Left ventricle myocardium inferior (tissue), 1 donor: ENCODE measurements at regions not wholly inside any gene's neighbourhood (a gene's known extent, or its start where the extent isn't known, plus 50 kb on each side); places are given as distances from the start of the nearest gene placed in this dataset.

Experiments used
- DNase-seq: peaks from one replicate; pipeline ENCODE4 v3.0.0-alpha.2; 2020
- H3K27ac ChIP-seq: fragments of 200-600 bp; replicated peaks from 2 replicates; pipeline ENCODE4 v1.8.0; 2021
- H3K27me3 ChIP-seq: fragments of 200-600 bp; 2 replicates; pipeline ENCODE4 v1.8.0; 2021; ENCODE audit warnings: low read depth
- H3K36me3 ChIP-seq: fragments of 200-600 bp; 2 replicates; pipeline ENCODE4 v1.8.0; 2021
- H3K4me1 ChIP-seq: fragments of 200-600 bp; 2 replicates; pipeline ENCODE4 v1.8.0; 2021
- H3K4me3 ChIP-seq: fragments of 200-600 bp; 2 replicates; pipeline ENCODE4 v1.8.0; 2021; ENCODE audit warnings: mild to moderate bottlenecking, moderate library complexity
- H3K9me3 ChIP-seq: fragments of 200-600 bp; replicated peaks from 2 replicates; pipeline ENCODE4 v1.8.0; 2021
- CTCF ChIP-seq: fragments of 200-600 bp; IDR thresholded peaks from 2 replicates; pipeline ENCODE4 v1.8.0; 2021; ENCODE audit warnings: antibody characterized with exemption, mild to moderate bottlenecking, borderline replicate concordance
- intact Hi-C: fragments of 100-400 bp; cut with micrococcal nuclease; formaldehyde crosslinking; loops from one replicate; pipeline ENCODE4 v1.11.0; 2022
- donor health status: DM: no; HTN: yes; CAD: no; lungs with severe emphysema.

GRCh38 chr3:31103181-31103580, 208.7 kb upstream of the GADL1 start:
- H3K27ac ChIP-seq: no peak overlapping the region
- intact Hi-C loops: no loop called here
- H3K27me3 ChIP-seq: peaks cover 4% of the 10 kb centered on the region
- H3K4me1 ChIP-seq: no peaks in the 10 kb centered on the region
- DNase-seq: no peak
- no peak overlapping the region for H3K4me3 ChIP-seq
- H3K36me3 ChIP-seq: no peaks in the 10 kb centered on the region
- no peaks in the 10 kb centered on the region for H3K9me3 ChIP-seq
- no peak for TF ChIP-seq CTCF

DNA sequence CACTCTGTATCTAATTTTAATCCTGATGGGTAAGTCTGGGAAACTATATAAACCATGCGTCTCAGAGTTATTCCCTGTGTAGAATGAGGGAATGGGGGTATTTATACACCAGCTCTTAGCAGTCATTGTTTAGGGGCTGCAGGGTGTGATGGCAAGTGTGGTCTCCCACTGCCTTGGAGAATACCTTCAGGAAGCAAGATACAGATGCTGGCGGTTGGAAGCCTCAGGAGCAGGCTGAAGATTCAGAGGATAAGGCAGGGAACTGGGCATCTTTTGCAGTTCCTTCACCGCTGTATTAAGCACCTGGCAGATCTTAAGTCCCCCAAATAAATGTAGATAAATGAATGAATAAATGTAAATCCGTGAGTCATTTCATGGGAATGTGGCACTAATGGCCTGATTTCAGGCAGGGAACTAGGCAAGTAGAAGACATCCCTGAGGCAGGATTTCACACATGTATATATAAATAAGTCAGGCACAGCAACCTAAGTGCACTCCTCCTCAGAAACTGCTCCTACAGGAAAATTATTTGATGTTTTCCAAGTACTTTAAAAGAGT, 209.2 kb upstream of the GADL1 start:
- no peak for TF ChIP-seq CTCF
- no peak overlapping the region for H3K4me3 ChIP-seq
- intact Hi-C loops: no loop called here

DNA sequence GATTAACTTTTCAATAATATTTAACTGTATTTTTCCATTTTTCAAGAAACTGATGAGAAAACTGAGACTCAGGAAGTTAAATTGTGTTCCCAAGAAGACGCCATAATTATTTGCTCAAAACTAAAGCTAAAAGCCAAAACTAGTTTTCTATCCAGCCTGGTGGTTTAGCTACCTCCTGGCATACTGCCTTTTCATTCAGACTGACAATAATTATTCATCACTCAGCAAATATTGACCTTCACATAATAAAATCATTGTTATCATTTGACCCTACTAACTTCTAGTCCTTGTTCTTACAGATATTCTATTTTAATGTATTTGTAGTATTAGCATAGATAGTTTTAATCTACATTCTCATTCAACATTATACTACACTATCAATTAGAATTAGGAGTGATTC, 210.6 kb upstream of the GADL1 start:
- no peaks in the 10 kb centered on the region for H3K36me3 ChIP-seq
- TF ChIP-seq CTCF: no peak
- DNase-seq: no peak
- H3K27ac ChIP-seq: no peak overlapping the region
- intact Hi-C loops: no loop called here
- H3K27me3 ChIP-seq: no peaks in the 10 kb centered on the region
- no peaks in the 10 kb centered on the region for H3K4me1 ChIP-seq
- H3K9me3 ChIP-seq: peaks cover 6% of the 10 kb centered on the region
- H3K4me3 ChIP-seq: no peak overlapping the region

More for the DNA sequence above, 209.2 kb upstream of the GADL1 start:
- Histone ChIP-seq H3K36me3 (no peaks in the 10 kb centered on the region), H3K27ac (no peak overlapping the region), H3K9me3 (peaks cover 3% of the 10 kb centered on the region), H3K4me1 (no peaks in the 10 kb centered on the region), H3K27me3 (peaks cover 4% of the 10 kb centered on the region)
- DNase-seq: no peak

GRCh38 chr3:31105438-31106077, 211.1 kb upstream of the GADL1 start:
- no peak for TF ChIP-seq CTCF
- Histone ChIP-seq H3K4me3 (no peak overlapping the region), H3K27me3 (no peaks in the 10 kb centered on the region), H3K9me3 (peaks cover 6% of the 10 kb centered on the region), H3K36me3 (no peaks in the 10 kb centered on the region), H3K4me1 (no peaks in the 10 kb centered on the region), H3K27ac (no peak overlapping the region)
- no peak for DNase-seq
- intact Hi-C loops: no loop called here

- intact Hi-C loops: no loop called here
- Histone ChIP-seq H3K27ac (no peak overlapping the region), H3K4me1 (no peaks in the 10 kb centered on the region), H3K4me3 (no peak overlapping the region), H3K27me3 (no peaks in the 10 kb centered on the region), H3K36me3 (no peaks in the 10 kb centered on the region), H3K9me3 (peaks cover 6% of the 10 kb centered on the region)
- no peak for DNase-seq
- TF ChIP-seq CTCF: no peak
Measured at GRCh38 chr3:31106204-31106603, 211.7 kb upstream of the GADL1 start.
